Activated CD4-positive, alpha-beta T cell treated with anti-CD3 and anti-CD28 coated beads, Interleukin-2, amount 10 ng/mL, durations not matched to agents 24 days and 14 days (primary cell): ENCODE measurements at regions not wholly inside any gene's neighbourhood (a gene's known extent, or its start where the extent isn't known, plus 50 kb on each side); places are given as distances from the start of the nearest gene placed in this dataset.

Source experiments
- DNase-seq: peaks from one replicate; pipeline ENCODE4 v3.0.0; 2022
- H3K27ac Mint-ChIP-seq: one replicate; pipeline ENCODE4 v1.8.0; 2022; ENCODE audit warnings: mild to moderate bottlenecking, mixed read lengths
- H3K27me3 Mint-ChIP-seq: one replicate; pipeline ENCODE4 v1.8.0; 2022; ENCODE audit warnings: mixed read lengths
- H3K36me3 Mint-ChIP-seq: one replicate; pipeline ENCODE4 v1.8.0; 2022; ENCODE audit warnings: low read depth, mild to moderate bottlenecking, mixed read lengths
- H3K4me1 Mint-ChIP-seq: one replicate; pipeline ENCODE4 v1.8.0; 2021; ENCODE audit warnings: mixed read lengths
- H3K4me3 Mint-ChIP-seq: one replicate; pipeline ENCODE4 v1.8.0; 2022; ENCODE audit warnings: mild to moderate bottlenecking, moderate library complexity, mixed read lengths
- H3K9me3 Mint-ChIP-seq: one replicate; pipeline ENCODE4 v1.8.0; 2021; ENCODE audit warnings: mixed read lengths
- intact Hi-C: fragments of 100-400 bp; cut with micrococcal nuclease; formaldehyde crosslinking; loops from one replicate; pipeline ENCODE4 v1.15.1; 2023

DNA sequence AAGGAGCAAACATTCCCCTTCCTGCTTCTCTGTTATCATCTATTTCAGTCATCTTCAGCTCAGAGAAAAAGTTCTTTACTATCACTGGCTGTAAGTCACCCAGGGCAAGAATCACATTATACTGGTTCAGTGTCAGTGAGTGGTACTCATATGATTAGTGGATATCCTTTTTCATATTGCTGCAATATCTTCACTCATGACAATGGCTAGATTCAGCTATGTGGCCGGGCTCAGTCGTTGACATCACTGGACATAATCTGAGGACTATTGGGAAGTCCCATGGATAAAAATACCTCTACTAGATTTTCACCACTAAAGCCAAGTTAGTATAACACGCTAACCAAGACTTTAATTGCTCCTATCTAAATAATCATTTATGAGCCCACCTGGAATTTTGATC is 91.3 kb upstream of the UBE2E2 start:
- peaks cover 2% of the 10 kb centered on the region for H3K4me1 Mint-ChIP-seq
- H3K36me3 Mint-ChIP-seq = no peaks in the 10 kb centered on the region
- no peaks in the 10 kb centered on the region for H3K9me3 Mint-ChIP-seq
- H3K27ac Mint-ChIP-seq = no peak overlapping the region
- DNase-seq = no peak
- intact Hi-C loops = no loop called here
- no peak overlapping the region for H3K4me3 Mint-ChIP-seq
- H3K27me3 Mint-ChIP-seq = no peaks in the 10 kb centered on the region

- intact Hi-C loops = no loop called here
- no peak for DNase-seq
- peaks cover 2% of the 10 kb centered on the region for H3K4me1 Mint-ChIP-seq
- no peaks in the 10 kb centered on the region for H3K27me3 Mint-ChIP-seq
- no peak overlapping the region for H3K27ac Mint-ChIP-seq
- H3K36me3 Mint-ChIP-seq = no peaks in the 10 kb centered on the region
- no peaks in the 10 kb centered on the region for H3K9me3 Mint-ChIP-seq
- H3K4me3 Mint-ChIP-seq = no peak overlapping the region
Measured at GRCh38 chr3:23112491-23112890, 90.6 kb upstream of the UBE2E2 start.

GRCh38 chr3:23113455-23114171 is 89.5 kb upstream of the UBE2E2 start:
- intact Hi-C loops = no loop called here
- Mint-ChIP-seq H3K27me3 (no peaks in the 10 kb centered on the region), H3K36me3 (no peaks in the 10 kb centered on the region), H3K27ac (no peak overlapping the region), H3K4me1 (peaks cover 2% of the 10 kb centered on the region), H3K9me3 (no peaks in the 10 kb centered on the region), H3K4me3 (no peak overlapping the region)
- DNase-seq = no peak

DNA sequence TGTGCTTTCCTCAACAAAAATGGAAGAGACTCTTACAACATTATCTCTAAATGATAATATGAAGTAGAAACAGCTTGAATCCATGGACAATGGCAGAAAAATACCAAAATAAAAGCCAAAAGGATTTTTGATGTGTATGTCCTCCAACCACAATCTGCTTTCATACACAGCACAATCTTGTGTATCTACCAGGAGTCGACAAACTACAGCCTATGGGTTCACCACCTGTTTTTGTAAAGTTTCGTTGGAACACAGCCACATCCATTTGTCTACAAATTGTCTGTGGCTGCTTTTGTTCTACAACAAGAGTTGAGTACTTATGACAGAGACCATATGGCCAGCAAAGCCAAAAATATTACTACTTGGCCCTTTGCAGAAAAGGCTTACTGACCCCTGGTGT is 88.7 kb upstream of the UBE2E2 start:
- Mint-ChIP-seq H3K4me1 (peaks cover 2% of the 10 kb centered on the region), H3K4me3 (no peak overlapping the region), H3K27ac (no peak overlapping the region), H3K36me3 (no peaks in the 10 kb centered on the region), H3K27me3 (no peaks in the 10 kb centered on the region), H3K9me3 (no peaks in the 10 kb centered on the region)
- intact Hi-C loops = no loop called here
- DNase-seq = no peak

DNA sequence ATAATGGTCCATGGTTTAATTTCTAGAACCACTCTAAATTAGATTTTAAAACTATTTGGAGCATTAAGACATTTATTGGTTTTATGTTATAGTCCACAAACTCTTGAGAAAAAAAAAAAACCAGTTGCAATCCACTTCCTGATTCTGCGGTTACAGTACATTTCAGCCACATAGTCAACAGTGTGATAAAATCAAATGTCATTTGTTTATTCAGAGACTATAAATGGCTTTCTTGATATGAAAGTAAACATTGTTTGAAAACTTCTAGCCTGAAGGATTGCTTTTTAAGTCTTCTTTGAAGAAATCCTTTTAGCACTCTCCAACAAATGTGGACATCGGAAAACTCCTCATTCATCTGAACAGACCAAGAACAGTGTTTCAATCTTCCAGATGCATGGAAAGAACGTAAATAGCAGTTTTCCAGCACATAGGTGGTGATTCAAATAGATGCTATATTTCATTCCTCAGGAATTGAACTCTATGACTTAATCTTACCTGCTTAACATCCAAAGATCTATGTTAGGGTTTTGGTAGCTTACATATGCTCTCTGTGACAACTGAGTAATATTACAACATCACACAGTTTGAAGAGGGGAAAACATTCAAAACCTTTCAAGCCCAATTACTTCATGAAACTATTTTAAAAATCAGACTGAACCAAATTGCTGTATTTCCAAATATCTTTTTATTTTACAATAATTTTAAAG is 87.8 kb upstream of the UBE2E2 start:
- intact Hi-C loops = no loop called here
- Mint-ChIP-seq H3K27ac (no peak overlapping the region), H3K4me1 (peaks cover 2% of the 10 kb centered on the region), H3K4me3 (no peak overlapping the region), H3K36me3 (no peaks in the 10 kb centered on the region), H3K9me3 (no peaks in the 10 kb centered on the region), H3K27me3 (no peaks in the 10 kb centered on the region)
- DNase-seq = no peak

- Mint-ChIP-seq H3K9me3 (no peaks in the 10 kb centered on the region), H3K4me3 (no peak overlapping the region), H3K4me1 (peaks cover 2% of the 10 kb centered on the region), H3K27me3 (no peaks in the 10 kb centered on the region), H3K27ac (no peak overlapping the region), H3K36me3 (no peaks in the 10 kb centered on the region)
- DNase-seq = no peak
- intact Hi-C loops = no loop called here
Measured at GRCh38 chr3:23116081-23116837, 86.9 kb upstream of the UBE2E2 start.

GRCh38 chr3:23117856-23118255 is 85.3 kb upstream of the UBE2E2 start:
- Mint-ChIP-seq H3K36me3 (no peaks in the 10 kb centered on the region), H3K9me3 (no peaks in the 10 kb centered on the region), H3K27ac (no peak overlapping the region), H3K4me1 (peaks cover 2% of the 10 kb centered on the region), H3K27me3 (no peaks in the 10 kb centered on the region), H3K4me3 (no peak overlapping the region)
- intact Hi-C loops = no loop called here
- DNase-seq = no peak

- Mint-ChIP-seq H3K36me3 (no peaks in the 10 kb centered on the region), H3K27me3 (no peaks in the 10 kb centered on the region), H3K4me3 (no peak overlapping the region), H3K4me1 (no peaks in the 10 kb centered on the region), H3K9me3 (no peaks in the 10 kb centered on the region), H3K27ac (no peak overlapping the region)
- intact Hi-C loops = no loop called here
- no peak for DNase-seq
Measured at GRCh38 chr3:23127196-23127595, 75.9 kb upstream of the UBE2E2 start.

GRCh38 chr3:23128655-23129054 is 74.5 kb upstream of the UBE2E2 start:
- Mint-ChIP-seq H3K4me1 (no peaks in the 10 kb centered on the region), H3K27me3 (no peaks in the 10 kb centered on the region), H3K27ac (no peak overlapping the region), H3K9me3 (no peaks in the 10 kb centered on the region), H3K4me3 (no peak overlapping the region), H3K36me3 (no peaks in the 10 kb centered on the region)
- intact Hi-C loops = no loop called here
- DNase-seq = no peak

- intact Hi-C loops = no loop called here
- Mint-ChIP-seq H3K4me3 (no peak overlapping the region), H3K4me1 (no peaks in the 10 kb centered on the region), H3K27ac (no peak overlapping the region), H3K27me3 (no peaks in the 10 kb centered on the region), H3K9me3 (no peaks in the 10 kb centered on the region), H3K36me3 (no peaks in the 10 kb centered on the region)
- no peak for DNase-seq
Measured at GRCh38 chr3:23129117-23129516, 74.0 kb upstream of the UBE2E2 start.

- Mint-ChIP-seq H3K4me1 (no peaks in the 10 kb centered on the region), H3K9me3 (no peaks in the 10 kb centered on the region), H3K27me3 (no peaks in the 10 kb centered on the region), H3K27ac (no peak overlapping the region), H3K4me3 (no peak overlapping the region), H3K36me3 (no peaks in the 10 kb centered on the region)
- intact Hi-C loops = no loop called here
- DNase-seq = no peak
Measured at GRCh38 chr3:23129817-23130216, 73.3 kb upstream of the UBE2E2 start.

- no peak overlapping the region for H3K27ac Mint-ChIP-seq
- no peaks in the 10 kb centered on the region for H3K9me3 Mint-ChIP-seq
- no peaks in the 10 kb centered on the region for H3K36me3 Mint-ChIP-seq
- H3K27me3 Mint-ChIP-seq = no peaks in the 10 kb centered on the region
- intact Hi-C loops = no loop called here
- no peak overlapping the region for H3K4me3 Mint-ChIP-seq
- DNase-seq = no peak
- H3K4me1 Mint-ChIP-seq = no peaks in the 10 kb centered on the region
Measured at GRCh38 chr3:23130406-23130805, 72.7 kb upstream of the UBE2E2 start.

DNA sequence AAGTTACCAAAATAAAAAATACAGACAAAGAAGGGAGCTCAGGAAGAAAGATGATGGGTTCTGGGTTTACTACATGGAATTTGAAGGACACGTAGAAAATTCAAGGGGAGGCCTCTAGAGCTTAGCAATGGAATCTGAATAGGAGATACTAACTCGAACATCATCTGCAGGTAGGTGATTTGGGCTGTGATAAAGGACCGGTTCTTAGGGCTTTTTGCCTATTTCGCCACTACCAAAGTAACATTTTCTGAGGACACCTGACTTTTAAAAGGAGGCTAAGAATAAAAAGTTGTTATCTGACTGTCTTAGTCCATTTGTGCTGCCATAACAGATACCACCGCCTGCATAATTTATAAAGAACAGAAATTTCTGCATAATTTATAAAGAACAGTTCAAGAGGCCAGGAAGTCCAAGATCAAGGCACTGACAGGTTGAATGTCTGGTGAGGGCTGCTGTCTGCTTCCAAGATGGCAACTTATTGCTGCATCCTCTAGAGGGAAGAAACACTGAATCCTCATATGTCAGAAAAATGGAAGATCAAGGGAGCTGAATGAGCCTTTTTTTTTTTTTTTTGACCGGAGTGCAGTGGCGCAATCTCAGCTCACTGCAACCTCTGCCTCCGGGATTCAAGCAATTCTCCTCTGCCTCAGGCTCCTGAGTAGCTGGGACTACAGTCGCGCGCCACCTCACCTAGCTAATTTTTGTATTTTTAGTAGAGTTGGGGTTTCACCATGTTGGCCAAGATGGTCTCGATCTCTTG is 67.9 kb upstream of the UBE2E2 start:
- H3K27me3 Mint-ChIP-seq = no peaks in the 10 kb centered on the region
- no peak overlapping the region for H3K27ac Mint-ChIP-seq
- H3K4me1 Mint-ChIP-seq = no peaks in the 10 kb centered on the region
- intact Hi-C loops = no loop called here
- DNase-seq = no peak
- no peak overlapping the region for H3K4me3 Mint-ChIP-seq
- H3K36me3 Mint-ChIP-seq = no peaks in the 10 kb centered on the region
- peaks cover 2% of the 10 kb centered on the region for H3K9me3 Mint-ChIP-seq

- Mint-ChIP-seq H3K9me3 (peaks cover 5% of the 10 kb centered on the region), H3K36me3 (no peaks in the 10 kb centered on the region), H3K4me1 (no peaks in the 10 kb centered on the region), H3K4me3 (no peak overlapping the region), H3K27ac (no peak overlapping the region), H3K27me3 (no peaks in the 10 kb centered on the region)
- intact Hi-C loops = no loop called here
- DNase-seq = no peak
Measured at GRCh38 chr3:23136054-23136453, 67.1 kb upstream of the UBE2E2 start.
